ENCODE measurements at regions not wholly inside any gene's neighbourhood (a gene's known extent, or its start where the extent isn't known, plus 50 kb on each side); places are given as distances from the start of the nearest gene placed in this dataset.

- DNase-seq = no peak
These were observed 58.8 kb upstream of the ZNF804B start for GRCh38 chr7:88700725-88701124.

- no peak for DNase-seq
These were observed 65.3 kb upstream of the ZNF804B start for GRCh38 chr7:88694207-88694606.

DNA sequence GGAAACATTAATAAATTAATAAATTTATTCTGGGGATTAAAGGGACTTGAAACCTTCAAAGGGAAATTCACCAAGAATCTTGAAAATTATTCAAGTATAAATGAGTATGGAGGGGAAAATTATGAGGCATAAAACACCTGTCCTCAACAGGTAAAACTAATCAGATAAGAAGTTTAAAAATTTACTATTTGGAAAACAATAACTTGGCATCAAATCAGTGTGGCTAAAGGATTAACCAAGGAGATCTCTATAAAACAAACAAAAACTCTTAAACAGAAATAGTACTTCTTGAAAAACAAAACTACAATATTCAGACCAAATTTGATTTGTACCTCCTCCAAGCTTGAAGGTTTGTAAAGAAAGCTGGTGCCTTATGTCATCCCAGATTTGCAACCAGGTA lies 66.4 kb upstream of the ZNF804B start:
- DNase-seq = no peak

GRCh38 chr7:88692493-88692892 lies 67.0 kb upstream of the ZNF804B start:
- no peak for DNase-seq

DNA sequence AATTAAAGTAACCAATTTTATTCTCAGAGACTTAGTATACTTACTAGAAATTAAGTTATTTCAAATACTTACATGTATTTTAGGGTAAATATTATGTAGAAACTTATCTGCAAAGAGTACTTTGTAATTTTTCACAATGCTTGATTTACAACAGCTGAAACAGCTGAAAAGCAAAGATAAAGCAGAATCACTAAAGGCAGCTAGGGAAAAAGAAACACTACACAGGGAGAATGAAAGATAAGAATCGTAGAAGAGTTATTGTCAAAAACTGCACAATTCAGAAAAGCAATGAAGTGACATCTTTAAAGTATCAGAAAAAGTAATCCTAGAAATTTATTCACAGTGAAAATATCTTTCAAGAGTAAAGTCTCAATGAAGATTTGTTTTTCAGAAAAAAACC lies 69.7 kb upstream of the ZNF804B start:
- DNase-seq = no peak

GRCh38 chr7:88688222-88688621 lies 71.3 kb upstream of the ZNF804B start:
- DNase-seq = no peak

DNA sequence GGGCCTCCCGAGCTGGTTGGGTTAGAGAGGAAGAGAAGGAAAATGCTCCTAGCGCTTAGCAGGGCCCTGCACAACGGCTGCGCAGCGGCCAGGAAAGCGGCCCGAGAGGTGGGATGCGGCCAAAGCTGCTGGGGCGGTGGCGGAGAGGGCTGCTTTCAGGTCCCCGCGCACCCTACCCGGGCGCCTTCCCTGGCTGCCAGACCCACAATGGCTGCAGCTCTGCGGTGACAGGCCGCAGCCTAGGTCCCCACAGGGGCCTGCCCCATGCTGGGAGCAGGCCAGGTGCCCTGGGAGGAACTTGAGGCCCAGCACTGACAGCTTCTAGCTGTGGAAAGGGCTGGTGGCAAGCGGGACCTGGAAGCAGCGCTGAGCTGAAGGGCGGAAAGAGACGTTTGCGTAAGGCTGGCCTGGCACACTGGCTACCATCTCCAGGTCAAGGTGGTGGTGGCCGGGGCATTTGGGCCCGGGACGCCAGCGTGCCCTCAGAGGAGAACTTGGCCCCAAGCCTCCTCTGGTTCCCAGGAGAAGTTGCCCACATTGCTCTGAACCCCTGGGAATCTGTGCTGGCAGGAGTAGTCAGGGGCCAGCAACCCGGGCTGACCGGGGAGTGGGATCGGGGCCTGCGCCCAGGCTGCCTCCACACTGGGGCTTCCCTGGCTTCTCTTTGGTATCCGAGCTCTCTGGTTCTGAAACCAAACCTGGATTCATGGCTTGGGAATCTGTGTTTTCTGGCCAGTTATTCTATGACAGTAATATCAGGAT lies 72.9 kb upstream of the ZNF804B start:
- no peak for DNase-seq

- DNase-seq = no peak
These were observed 77.8 kb upstream of the ZNF804B start for GRCh38 chr7:88681682-88682081.

DNA sequence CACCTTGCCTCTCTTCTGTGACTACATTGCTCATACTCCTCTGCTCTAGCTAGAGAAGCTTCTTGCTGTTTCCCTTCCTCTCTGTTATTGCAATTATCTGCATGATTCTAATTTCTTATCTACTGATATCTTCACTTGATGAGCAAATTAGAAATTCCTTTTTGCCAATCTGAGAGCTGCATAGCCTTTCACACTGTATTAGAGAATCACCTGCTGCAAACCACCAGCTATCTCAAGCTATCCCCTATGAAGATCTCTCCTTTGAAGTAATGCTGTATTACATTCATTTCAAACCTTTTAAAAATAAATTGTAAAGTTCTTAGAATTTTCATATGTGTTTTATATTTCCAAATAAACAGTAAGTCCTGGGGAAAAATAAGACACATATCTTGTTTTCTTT lies 89.0 kb upstream of the ZNF804B start:
- no peak for DNase-seq

GRCh38 chr7:88669913-88670312 lies 89.6 kb upstream of the ZNF804B start:
- no peak for DNase-seq

DNA sequence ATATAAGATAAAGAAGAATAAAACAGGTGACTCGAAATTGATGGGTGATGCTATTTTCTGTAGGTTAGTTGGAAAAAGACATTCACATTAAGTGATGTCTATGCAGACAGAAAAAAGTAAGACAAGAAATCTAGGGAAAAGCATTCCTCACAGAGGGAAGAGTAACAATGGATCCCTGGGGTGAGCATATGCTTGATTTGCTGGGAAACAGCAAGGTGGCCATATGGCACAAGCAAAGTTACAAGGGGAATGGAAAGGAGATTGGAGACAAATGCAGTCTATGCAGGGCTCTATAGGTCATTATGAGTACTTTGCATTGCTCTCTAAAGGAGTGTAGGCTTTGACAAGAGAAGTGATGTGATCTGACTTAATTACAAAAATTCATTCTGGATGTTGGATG lies 90.9 kb upstream of the ZNF804B start:
- no peak for DNase-seq

GRCh38 chr7:88666626-88667025 lies 92.9 kb upstream of the ZNF804B start:
- no peak for DNase-seq

DNA sequence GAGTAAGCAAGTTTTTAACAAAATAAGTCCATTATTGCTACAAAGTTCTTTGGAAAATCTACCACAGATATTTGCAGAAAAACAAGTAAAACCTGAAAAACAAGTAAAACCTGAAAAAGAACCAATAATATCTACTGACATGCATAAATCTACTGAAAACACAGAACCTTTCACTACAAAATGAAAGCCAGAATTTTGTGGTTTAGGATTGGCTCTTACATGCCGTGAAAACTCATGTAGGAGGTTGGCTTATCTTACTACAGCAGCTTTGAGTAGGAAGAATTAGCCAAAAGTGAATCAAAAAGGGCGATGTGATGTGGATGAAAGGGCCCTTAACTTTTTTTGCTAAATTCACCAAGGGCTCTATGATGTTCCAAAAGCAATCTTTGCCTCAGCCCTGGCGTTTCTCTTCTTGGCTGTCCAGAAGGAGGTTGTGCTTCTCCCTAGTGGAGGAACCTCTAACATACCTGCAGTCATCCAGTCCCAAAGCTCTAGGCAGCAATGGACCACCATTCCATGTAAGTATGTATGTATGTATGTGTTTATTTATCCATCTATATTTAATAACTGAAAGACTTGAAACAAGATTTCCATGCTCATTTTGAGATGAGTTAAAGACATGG lies 93.5 kb upstream of the ZNF804B start:
- no peak for DNase-seq

- DNase-seq = no peak
These were observed 94.8 kb upstream of the ZNF804B start for GRCh38 chr7:88664630-88665233.

- no peak for DNase-seq
These were observed 97.6 kb upstream of the ZNF804B start for GRCh38 chr7:88661921-88662320.

DNA sequence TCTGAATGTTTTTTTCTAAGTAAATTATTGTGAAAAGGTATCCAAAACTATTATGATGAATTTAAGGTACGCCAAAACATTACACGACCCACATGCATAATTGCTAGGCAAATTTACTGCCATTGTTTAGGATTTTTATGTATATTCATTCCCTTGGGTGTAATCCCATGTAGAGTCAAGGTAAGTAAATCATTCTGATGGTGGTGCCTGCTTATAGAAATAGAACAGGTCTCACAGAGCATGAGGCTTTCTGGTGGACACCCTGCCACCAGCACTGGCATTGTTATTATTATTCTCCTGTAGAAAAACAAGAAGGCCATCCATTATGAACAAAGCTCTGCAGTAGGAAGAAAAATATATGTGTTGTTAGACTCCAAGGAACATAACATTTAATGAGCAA lies 111.7 kb upstream of the ZNF804B start:
- DNase-seq = no peak

DNA sequence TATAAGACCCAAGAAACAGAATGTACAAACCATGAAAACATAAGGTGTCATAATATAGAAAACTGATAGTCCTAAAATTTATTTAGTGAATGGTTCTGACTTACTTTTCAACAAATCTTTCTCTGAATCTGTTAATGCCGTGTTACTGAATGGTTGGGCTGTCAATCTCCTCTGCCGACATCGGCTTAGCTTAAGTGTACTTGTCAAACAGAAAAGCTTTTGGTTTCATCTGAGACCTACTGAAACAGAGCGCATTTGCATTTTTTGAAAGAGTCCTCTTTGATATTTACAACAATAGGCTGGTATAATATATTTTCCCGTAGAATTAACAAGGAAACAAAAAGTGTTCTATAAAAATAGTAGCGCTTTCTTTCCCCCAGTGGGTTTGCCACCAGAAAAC lies 120.9 kb upstream of the ZNF804B start:
- DNase-seq = no peak

DNA sequence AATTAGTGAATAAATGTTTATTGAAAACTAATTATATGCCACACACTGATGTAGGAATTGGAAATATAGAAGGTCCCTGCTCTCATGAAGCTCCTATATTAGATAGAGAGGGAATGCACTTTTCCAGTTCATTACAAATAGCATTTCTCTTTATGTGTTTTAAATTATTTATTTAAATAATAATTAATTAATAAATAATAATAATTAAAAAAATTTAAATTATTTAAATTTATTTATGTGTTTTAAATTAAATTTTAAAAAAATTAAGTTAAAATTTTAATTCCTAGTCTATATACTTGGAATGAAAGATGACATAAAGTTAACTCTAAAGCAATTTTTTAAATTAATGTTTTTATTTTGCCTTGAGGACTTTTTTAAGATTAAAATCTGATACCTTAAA lies 121.7 kb upstream of the ZNF804B start:
- no peak for DNase-seq

DNA sequence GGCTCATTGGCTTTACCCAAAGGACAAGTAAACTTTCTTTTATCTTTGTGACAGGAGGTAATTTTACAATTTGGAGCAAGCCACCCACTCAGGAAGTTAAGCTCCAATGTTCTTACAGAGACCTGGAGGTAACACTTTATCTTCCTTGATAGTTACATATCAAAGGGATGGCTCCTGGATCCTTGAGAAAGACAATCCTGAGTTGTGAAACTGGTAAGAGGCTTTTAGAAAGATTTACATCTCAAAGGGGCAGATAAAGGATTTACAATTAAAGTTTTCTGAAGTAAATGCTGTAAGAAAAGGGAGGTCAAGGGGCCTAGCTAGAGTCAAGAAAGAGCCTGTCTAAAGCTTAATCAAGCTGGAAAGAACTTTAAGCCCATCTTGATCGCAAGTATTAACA lies 124.4 kb upstream of the ZNF804B start:
- no peak for DNase-seq

DNA sequence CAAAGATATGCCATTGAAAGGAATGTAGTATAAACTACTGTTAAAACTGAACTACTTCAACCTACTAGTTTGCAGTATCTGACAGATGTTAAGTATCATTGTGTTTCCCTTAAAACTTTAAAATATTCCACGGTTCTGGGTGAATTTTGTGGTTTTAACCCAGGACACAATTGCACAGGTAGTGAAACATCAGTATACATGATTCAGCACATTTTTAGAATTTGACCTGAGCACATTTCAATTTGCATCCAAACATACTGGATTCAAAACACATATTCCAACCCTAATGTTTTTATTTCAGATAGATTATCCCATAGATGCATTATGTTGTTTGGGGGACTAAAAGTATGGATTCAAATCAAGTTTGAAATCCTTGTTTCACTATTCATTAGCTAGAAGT lies 129.9 kb upstream of the ZNF804B start:
- DNase-seq = no peak

GRCh38 chr7:88628363-88629085 lies 131.0 kb upstream of the ZNF804B start:
- DNase-seq = peak; percentile 30

DNA sequence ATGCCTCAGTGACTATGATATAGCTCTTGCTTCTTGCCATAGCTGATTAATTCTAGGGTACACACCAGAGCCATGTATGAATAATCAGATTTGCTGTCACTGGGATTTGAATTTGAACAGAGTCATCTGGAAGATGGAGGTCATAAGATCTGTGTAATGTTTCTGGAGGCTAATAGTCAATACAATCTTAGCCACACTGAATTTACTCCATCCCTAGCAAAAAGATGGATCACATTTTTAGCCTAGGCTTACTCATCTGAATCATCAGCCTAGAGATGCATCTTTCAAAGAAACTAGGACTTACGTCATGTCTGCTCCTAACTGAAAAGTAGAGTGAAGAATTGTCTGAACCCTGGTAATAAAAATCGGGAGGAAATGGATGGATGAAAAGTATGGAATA lies 142.3 kb upstream of the ZNF804B start:
- no peak for DNase-seq

GRCh38 chr7:88615336-88615735 lies 144.2 kb upstream of the ZNF804B start:
- no peak for DNase-seq

- no peak for DNase-seq
These were observed 144.8 kb upstream of the ZNF804B start for GRCh38 chr7:88614736-88615135.

Data from MV-4-11 (cell line).